GM12865 (cell line): ENCODE measurements at regions not wholly inside any gene's neighbourhood (a gene's known extent, or its start where the extent isn't known, plus 50 kb on each side); places are given as distances from the start of the nearest gene placed in this dataset.

Experiments
- DNase-seq: peaks from one replicate; pipeline ENCODE4 v3.0.0; 2010; ENCODE audit warnings: low read depth
- H3K4me3 ChIP-seq: 2 replicates; pipeline ENCODE4 v1.5.1; 2011; ENCODE audit warnings: mild to moderate bottlenecking, low read depth, low read length, control low read depth
- TF ChIP-seq, protein P1 (sequence below): IDR thresholded peaks from 2 replicates; pipeline ENCODE4 v1.5.1; 2011; ENCODE audit warnings: low read length, control low read depth, low read depth, inconsistent platforms; ENCODE audit not compliant: insufficient read depth; ENCODE audit errors: missing control alignments

DNA sequence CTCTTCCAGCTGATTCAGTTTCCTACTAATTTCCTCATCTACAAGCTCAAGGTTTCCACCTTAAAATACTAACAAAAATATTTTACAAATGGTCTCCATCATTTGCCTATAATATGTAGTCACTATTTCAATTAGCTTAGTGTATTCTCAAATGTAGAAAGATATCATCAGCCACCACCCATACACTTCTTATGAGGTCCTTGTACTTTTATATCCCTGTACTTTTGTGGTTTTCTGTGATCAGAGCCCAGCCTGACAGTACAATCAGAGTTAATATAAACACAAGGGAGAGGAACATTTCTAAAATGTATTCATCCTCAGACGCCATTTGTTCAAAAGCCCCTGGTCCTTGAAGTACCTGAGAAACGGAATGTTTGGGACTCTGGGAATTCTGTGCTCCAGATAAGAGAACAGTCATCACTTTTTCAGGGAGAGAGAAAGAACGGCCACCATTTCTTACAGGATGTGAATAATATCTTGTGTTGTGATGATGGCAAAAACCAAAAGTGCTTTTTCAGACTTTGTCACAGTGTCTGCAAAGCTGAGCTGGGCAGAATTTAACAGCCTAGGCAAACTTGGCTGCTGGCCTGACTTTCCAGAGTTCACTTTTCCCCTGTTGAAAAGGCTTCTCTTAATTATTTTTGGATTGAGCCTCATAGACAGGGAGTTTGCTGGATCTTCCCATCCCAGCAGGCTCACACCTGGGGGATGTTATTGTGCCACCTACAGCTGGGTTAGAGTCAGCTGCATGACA lies 361.7 kb upstream of the ACVR2A start:
- no peak overlapping the region for H3K4me3 ChIP-seq
- TF ChIP-seq, protein P1, sequence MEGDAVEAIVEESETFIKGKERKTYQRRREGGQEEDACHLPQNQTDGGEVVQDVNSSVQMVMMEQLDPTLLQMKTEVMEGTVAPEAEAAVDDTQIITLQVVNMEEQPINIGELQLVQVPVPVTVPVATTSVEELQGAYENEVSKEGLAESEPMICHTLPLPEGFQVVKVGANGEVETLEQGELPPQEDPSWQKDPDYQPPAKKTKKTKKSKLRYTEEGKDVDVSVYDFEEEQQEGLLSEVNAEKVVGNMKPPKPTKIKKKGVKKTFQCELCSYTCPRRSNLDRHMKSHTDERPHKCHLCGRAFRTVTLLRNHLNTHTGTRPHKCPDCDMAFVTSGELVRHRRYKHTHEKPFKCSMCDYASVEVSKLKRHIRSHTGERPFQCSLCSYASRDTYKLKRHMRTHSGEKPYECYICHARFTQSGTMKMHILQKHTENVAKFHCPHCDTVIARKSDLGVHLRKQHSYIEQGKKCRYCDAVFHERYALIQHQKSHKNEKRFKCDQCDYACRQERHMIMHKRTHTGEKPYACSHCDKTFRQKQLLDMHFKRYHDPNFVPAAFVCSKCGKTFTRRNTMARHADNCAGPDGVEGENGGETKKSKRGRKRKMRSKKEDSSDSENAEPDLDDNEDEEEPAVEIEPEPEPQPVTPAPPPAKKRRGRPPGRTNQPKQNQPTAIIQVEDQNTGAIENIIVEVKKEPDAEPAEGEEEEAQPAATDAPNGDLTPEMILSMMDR = no peak
- no peak for DNase-seq

- TF ChIP-seq, protein P1 = no peak
- no peak overlapping the region for H3K4me3 ChIP-seq
- DNase-seq = no peak
Measured at GRCh38 chr2:147482111-147482895, 362.5 kb upstream of the ACVR2A start.

GRCh38 chr2:147479358-147479757 lies 365.5 kb upstream of the ACVR2A start:
- no peak for DNase-seq
- TF ChIP-seq, protein P1 = no peak
- no peak overlapping the region for H3K4me3 ChIP-seq

- DNase-seq = no peak
- TF ChIP-seq, protein P1 = no peak
- H3K4me3 ChIP-seq = no peak overlapping the region
Measured at GRCh38 chr2:147473075-147473474, 371.8 kb upstream of the ACVR2A start.

GRCh38 chr2:147471126-147471525 lies 373.7 kb upstream of the ACVR2A start:
- no peak for DNase-seq
- H3K4me3 ChIP-seq = no peak overlapping the region
- TF ChIP-seq, protein P1 = no peak

DNA sequence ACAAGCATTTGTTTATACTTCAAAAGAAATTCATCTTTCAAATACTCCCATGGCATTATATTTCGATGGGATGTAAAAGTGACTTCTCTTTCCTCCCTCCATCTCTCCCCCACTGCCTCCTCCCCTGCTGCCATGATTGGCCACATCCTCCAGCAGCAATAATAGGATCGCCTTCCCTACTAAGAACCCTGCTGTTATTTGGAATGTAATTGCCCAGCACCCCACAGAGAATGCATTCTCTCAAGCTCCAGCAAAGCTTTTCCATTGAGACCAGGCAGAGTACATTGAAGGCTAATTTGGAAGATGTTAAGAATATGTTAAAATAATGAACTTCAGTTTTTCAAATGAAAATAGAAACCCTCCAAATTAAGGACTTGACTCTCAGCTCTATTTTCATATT lies 375.4 kb upstream of the ACVR2A start:
- DNase-seq = no peak
- no peak overlapping the region for H3K4me3 ChIP-seq
- TF ChIP-seq, protein P1 = no peak
